Progenitor cell of endocrine pancreas (in vitro differentiated cells): ENCODE measurements at regions not wholly inside any gene's neighbourhood (a gene's known extent, or its start where the extent isn't known, plus 50 kb on each side); places are given as distances from the start of the nearest gene placed in this dataset.

Source experiments
- DNase-seq: peaks from one replicate; pipeline ENCODE4 v3.0.0; 2021; ENCODE audit warnings: low spot score; ENCODE audit not compliant: unreplicated experiment
- H3K27ac Mint-ChIP-seq: 2 replicates; pipeline ENCODE4 v1.8.0; 2021; ENCODE audit warnings: mild to moderate bottlenecking, moderate library complexity, mixed read lengths
- H3K27me3 Mint-ChIP-seq: 2 replicates; pipeline ENCODE4 v1.8.0; 2021; ENCODE audit warnings: mixed read lengths
- H3K36me3 Mint-ChIP-seq: 2 replicates; pipeline ENCODE4 v1.8.0; 2022; ENCODE audit warnings: mixed read lengths; ENCODE audit not compliant: insufficient read depth
- H3K4me1 Mint-ChIP-seq: 2 replicates; pipeline ENCODE4 v1.8.0; 2021; ENCODE audit warnings: low read depth, mixed read lengths
- H3K4me3 Mint-ChIP-seq: 2 replicates; pipeline ENCODE4 v1.8.0; 2021; ENCODE audit warnings: low read depth, mild to moderate bottlenecking, moderate library complexity, mixed read lengths
- H3K9me3 Mint-ChIP-seq: 2 replicates; pipeline ENCODE4 v1.8.0; 2021; ENCODE audit warnings: low read depth, mixed read lengths
- TF ChIP-seq, protein P1 (sequence below): fragments of 200-600 bp; sonication (generic); IDR thresholded peaks from one replicate; pipeline ENCODE4 v1.5.0; 2021; ENCODE audit warnings: antibody characterized with exemption, mild to moderate bottlenecking; ENCODE audit not compliant: unreplicated experiment

DNA sequence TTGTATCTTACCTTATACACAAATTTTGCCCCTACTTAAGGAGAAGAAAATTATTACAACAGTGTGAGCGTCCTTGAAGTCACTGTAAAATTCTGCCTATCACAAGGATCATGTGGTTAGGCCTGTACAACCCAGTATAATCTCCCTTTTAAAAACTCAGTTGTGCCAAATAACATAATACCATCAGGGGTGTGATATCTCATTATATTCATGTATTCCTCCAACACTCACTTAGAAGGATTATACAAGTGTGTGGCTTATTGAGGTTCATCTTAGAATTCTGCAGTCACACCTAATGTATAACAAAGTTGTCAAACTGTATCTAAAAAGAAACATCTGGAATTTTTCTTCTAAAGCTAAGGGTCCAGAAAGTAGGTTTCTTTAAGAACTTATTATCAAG, 998.8 kb upstream of the LRRTM1 start:
- no peak for DNase-seq
- Mint-ChIP-seq H3K4me3 (no peak overlapping the region), H3K4me1 (peaks cover 5% of the 10 kb centered on the region), H3K36me3 (peaks cover 1% of the 10 kb centered on the region), H3K9me3 (peaks cover 6% of the 10 kb centered on the region), H3K27me3 (no peaks in the 10 kb centered on the region), H3K27ac (no peak overlapping the region)
- TF ChIP-seq, protein P1, sequence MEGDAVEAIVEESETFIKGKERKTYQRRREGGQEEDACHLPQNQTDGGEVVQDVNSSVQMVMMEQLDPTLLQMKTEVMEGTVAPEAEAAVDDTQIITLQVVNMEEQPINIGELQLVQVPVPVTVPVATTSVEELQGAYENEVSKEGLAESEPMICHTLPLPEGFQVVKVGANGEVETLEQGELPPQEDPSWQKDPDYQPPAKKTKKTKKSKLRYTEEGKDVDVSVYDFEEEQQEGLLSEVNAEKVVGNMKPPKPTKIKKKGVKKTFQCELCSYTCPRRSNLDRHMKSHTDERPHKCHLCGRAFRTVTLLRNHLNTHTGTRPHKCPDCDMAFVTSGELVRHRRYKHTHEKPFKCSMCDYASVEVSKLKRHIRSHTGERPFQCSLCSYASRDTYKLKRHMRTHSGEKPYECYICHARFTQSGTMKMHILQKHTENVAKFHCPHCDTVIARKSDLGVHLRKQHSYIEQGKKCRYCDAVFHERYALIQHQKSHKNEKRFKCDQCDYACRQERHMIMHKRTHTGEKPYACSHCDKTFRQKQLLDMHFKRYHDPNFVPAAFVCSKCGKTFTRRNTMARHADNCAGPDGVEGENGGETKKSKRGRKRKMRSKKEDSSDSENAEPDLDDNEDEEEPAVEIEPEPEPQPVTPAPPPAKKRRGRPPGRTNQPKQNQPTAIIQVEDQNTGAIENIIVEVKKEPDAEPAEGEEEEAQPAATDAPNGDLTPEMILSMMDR = no peak

DNA sequence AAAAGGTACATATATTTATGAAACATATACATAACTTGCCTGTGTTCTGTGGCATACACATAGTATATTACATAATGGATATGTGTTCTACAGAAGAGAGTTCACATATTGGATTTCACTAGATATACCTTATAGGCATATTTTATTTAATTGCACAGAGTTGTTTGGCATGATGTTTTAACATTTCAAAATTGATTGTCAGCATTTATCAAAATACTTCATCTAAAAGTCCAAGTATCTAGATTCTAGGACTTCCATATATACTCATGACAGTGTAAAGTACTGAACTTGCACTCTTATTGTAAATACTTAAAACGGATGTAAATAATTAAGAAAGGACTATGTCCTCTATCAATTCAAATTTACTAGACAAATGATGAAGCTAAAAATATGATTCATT, 995.3 kb upstream of the LRRTM1 start:
- Mint-ChIP-seq H3K27ac (no peak overlapping the region), H3K4me1 (peaks cover 5% of the 10 kb centered on the region), H3K4me3 (no peak overlapping the region), H3K36me3 (peaks cover 1% of the 10 kb centered on the region), H3K9me3 (peaks cover 8% of the 10 kb centered on the region), H3K27me3 (no peaks in the 10 kb centered on the region)
- TF ChIP-seq, protein P1 = no peak
- DNase-seq = no peak

DNA sequence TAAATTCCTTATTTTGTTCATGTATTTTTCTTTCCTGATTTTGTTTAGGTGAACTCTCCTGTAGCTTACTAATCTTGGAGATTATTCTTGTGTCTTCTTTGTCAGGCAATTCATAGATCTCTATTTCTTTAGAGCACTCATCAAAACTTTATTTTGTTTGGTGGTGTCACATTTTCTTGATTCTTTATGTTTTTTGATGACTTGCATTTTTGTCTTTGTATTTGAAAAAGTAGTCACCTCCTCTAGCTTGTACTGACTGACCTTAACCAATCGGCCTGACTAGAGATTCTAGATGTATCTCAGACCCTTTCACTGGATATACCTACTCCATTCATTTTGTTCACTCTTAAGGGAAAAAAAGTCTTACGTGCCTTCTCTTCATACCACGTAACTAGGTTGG, 986.3 kb upstream of the LRRTM1 start:
- TF ChIP-seq, protein P1 = no peak
- Mint-ChIP-seq H3K36me3 (no peaks in the 10 kb centered on the region), H3K27ac (no peak overlapping the region), H3K9me3 (peaks cover 8% of the 10 kb centered on the region), H3K4me1 (no peaks in the 10 kb centered on the region), H3K27me3 (no peaks in the 10 kb centered on the region), H3K4me3 (no peak overlapping the region)
- no peak for DNase-seq

DNA sequence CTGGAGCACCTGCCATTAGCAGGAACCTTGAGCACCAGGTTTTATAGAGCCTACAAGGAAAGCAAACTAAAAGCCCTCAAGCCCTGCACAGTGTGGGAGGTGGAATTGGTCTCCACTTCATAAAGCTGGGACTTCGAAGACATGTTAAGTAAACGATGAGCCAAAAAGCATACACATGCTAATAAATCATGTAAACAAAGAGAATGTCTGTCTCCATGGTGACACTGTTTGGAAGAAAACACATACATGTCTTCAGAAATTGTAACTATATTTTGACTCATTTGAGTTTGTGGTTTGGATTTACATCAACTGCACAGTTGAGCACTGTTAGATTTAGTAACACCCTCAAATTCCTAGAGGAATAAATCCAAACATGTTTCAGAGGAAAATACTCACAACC, 978.5 kb upstream of the LRRTM1 start:
- no peaks in the 10 kb centered on the region for H3K9me3 Mint-ChIP-seq
- TF ChIP-seq, protein P1 = no peak
- no peaks in the 10 kb centered on the region for H3K36me3 Mint-ChIP-seq

DNA sequence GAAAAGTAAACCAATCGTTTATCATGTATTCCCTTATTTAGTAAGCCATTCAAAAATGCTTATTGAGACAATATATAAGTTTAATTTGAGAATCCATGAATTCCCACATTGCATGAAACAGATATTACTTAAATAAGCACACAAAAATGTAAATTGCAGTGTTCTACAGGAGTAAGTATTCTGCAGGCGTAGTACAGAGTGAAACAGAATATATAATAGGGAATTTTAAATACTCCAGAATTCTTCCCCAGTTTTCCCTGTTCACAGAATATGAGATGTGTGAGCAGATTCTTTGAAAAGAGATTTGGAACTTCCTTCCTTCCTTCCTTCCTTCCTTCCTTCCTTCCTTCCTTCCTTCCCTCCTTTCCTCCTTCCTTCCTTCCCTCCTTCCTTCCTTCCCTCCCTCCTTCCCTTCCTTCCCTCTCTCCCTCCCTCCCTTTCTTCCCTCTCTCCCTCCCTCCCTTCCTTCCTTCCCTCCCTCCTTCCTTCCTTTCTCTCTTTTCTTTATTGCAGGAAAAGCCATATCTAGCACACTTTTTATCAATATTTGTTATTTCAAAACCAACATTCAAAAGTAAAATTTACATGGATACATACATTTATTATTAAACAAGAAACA, 977.7 kb upstream of the LRRTM1 start:
- no peaks in the 10 kb centered on the region for H3K9me3 Mint-ChIP-seq
- H3K4me1 Mint-ChIP-seq = no peaks in the 10 kb centered on the region
- H3K27me3 Mint-ChIP-seq = no peaks in the 10 kb centered on the region
- TF ChIP-seq, protein P1 = no peak
- H3K27ac Mint-ChIP-seq = no peak overlapping the region
- no peak for DNase-seq
- H3K36me3 Mint-ChIP-seq = no peaks in the 10 kb centered on the region
- no peak overlapping the region for H3K4me3 Mint-ChIP-seq

More for the DNA sequence above, 978.5 kb upstream of the LRRTM1 start:
- no peaks in the 10 kb centered on the region for H3K4me1 Mint-ChIP-seq
- H3K4me3 Mint-ChIP-seq = no peak overlapping the region
- DNase-seq = no peak
- H3K27me3 Mint-ChIP-seq = no peaks in the 10 kb centered on the region
- H3K27ac Mint-ChIP-seq = no peak overlapping the region
